ENCODE measurements at regions not wholly inside any gene's neighbourhood (a gene's known extent, or its start where the extent isn't known, plus 50 kb on each side); places are given as distances from the start of the nearest gene placed in this dataset.
"Not testable (repeated sequence)": the region's sequence is repeated elsewhere in the genome, so short reads cannot be mapped to it uniquely, and the experiment has no call there.

- H3K36me3 Mint-ChIP-seq (ENCODE audit: low read depth), result peaks cover 13% of the 10 kb centered on the region; the same call in 1 of the 3 replicates
- not testable (repeated sequence) for H3F3A ChIP-seq (replicated peaks; ENCODE audit: low read depth); H3K27ac Mint-ChIP-seq; H3K4me1 Mint-ChIP-seq; H3K9me2 ChIP-seq (ENCODE audit: insufficient read depth); H3K4me2 ChIP-seq; H3K79me2 ChIP-seq (replicated peaks; ENCODE audit: insufficient read depth); H2AFZ ChIP-seq; H3K27ac ChIP-seq (ENCODE audit: low read depth); H3K36me3 ChIP-seq (ENCODE audit: insufficient read depth); ATAC-seq; DNase-seq (ENCODE audit: low spot score); H4K20me1 ChIP-seq (replicated peaks; ENCODE audit: insufficient read depth); H3K4me3 ChIP-seq; H3K27me3 Mint-ChIP-seq (ENCODE audit: insufficient read depth, low read depth, poor library complexity); H3K4me1 ChIP-seq (ENCODE audit: insufficient read depth); H3K4me3 Mint-ChIP-seq; H3K27me3 ChIP-seq (ENCODE audit: insufficient read depth)
- peaks cover 80% of the 10 kb centered on the region for H3K9me3 Mint-ChIP-seq
These were observed 142.3 kb downstream of the TMEM121 start for GRCh38 chr14:105668471-105669230.

DNA sequence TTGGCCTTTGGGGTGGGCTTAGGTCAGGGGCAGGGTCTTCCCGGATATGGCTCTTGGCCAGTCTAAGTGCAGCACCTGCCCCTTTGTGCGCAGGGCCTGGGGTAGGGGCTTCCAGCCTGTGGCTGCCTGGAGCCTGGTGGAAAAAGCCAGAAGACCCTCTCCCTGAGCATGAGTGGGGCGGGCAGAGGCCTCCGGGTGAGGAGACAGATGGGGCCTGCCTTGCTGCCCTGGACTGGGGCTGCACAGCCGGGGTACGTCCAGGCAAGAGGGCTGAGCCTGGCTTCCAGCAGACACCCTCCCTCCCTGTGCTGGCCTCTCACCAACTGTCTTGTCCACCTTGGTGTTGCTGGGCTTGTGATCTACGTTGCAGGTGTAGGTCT is 142.8 kb downstream of the TMEM121 start:
- H3K27me3 ChIP-seq (ENCODE audit: insufficient read depth); H3K36me3 ChIP-seq (ENCODE audit: insufficient read depth); ATAC-seq; H3K27ac ChIP-seq (ENCODE audit: low read depth); H4K20me1 ChIP-seq (replicated peaks; ENCODE audit: insufficient read depth); H3K4me3 Mint-ChIP-seq; H3F3A ChIP-seq (replicated peaks; ENCODE audit: low read depth); DNase-seq (ENCODE audit: low spot score); H2AFZ ChIP-seq; H3K79me2 ChIP-seq (replicated peaks; ENCODE audit: insufficient read depth); H3K9me2 ChIP-seq (ENCODE audit: insufficient read depth); H3K4me3 ChIP-seq; H3K27me3 Mint-ChIP-seq (ENCODE audit: insufficient read depth, low read depth, poor library complexity); H3K27ac Mint-ChIP-seq; H3K4me1 Mint-ChIP-seq; H3K4me2 ChIP-seq; H3K4me1 ChIP-seq (ENCODE audit: insufficient read depth): not testable (repeated sequence)
- H3K36me3 Mint-ChIP-seq (ENCODE audit: low read depth), result peaks cover 15% of the 10 kb centered on the region; the same call in 1 of the 3 replicates
- H3K9me3 Mint-ChIP-seq, result peaks cover 82% of the 10 kb centered on the region

DNA sequence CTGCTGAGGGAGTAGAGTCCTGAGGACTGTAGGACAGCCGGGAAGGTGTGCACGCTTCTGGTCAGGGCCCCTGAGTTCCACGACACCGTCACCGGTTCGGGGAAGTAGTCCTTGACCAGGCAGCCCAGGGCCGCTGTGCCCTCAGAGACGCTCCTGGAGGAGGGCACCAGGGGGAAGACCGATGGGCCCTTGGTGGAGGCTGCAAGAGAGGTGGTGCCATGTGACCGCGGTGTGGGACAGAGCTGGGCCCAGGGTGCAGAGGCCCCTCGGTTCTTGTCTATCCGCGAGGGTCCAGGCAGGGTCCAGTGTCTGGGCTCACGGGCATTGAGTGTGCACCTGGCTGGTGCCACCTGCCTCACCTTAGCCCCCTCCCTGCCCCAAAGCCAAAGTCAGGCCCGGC is 143.3 kb downstream of the TMEM121 start:
- H3K79me2 ChIP-seq (replicated peaks; ENCODE audit: insufficient read depth); H3K4me3 Mint-ChIP-seq: not testable (repeated sequence)

DNA sequence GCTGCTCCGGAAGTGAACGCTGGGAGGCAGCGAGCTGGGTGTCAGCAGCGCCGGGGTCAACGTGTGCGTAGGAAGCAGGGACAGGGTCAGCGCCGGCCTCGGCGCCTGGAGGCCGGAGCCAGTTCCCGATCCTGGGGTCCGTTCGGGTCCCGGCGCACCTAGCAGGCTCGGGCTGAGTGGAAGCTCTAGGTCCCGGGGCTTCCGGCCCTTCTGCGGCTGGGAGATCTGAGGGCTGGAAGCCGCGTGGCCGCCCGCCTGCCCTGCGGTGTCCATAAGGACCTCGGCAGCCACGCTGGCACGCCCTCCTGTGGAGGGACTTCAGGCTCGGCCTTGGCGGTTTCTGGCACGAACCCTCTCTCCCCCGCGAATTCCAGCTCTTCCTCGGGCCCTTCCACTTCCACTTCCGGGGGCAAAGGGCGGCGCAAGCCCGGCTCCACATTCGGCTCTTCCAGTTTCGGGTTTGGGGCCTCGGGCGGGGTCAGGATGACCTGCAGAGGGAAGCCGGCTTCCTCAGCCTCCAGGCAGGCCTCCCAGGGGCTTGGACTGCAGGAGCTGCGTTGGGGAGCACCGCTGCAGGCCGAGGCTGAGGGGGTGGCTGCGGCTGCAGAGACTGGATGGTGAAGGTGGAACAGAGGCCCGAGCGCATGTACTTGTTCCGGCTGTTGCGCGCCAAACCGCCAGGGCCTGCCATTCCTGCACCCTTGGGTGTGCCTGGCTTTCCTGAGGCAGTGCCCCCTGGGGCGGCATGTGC is 146.2 kb downstream of the TMEM121 start:
- not testable (repeated sequence) for H3K27me3 Mint-ChIP-seq (ENCODE audit: insufficient read depth, low read depth, poor library complexity); H3K4me3 ChIP-seq; H4K20me1 ChIP-seq (replicated peaks; ENCODE audit: insufficient read depth); H3K27me3 ChIP-seq (ENCODE audit: insufficient read depth); H2AFZ ChIP-seq; H3K4me1 Mint-ChIP-seq; DNase-seq (ENCODE audit: low spot score); H3K27ac Mint-ChIP-seq; ATAC-seq; H3K9me2 ChIP-seq (ENCODE audit: insufficient read depth); H3F3A ChIP-seq (replicated peaks; ENCODE audit: low read depth); H3K4me1 ChIP-seq (ENCODE audit: insufficient read depth); H3K4me2 ChIP-seq; H3K36me3 ChIP-seq (ENCODE audit: insufficient read depth); H3K4me3 Mint-ChIP-seq; H3K27ac ChIP-seq (ENCODE audit: low read depth); H3K79me2 ChIP-seq (replicated peaks; ENCODE audit: insufficient read depth)
- Mint-ChIP-seq H3K9me3 (peaks cover 80% of the 10 kb centered on the region), H3K36me3 (ENCODE audit: low read depth) (peaks cover 29% of the 10 kb centered on the region)

More for the DNA sequence above, 143.3 kb downstream of the TMEM121 start:
- H3K9me2 ChIP-seq (ENCODE audit: insufficient read depth); H3K27me3 ChIP-seq (ENCODE audit: insufficient read depth); DNase-seq (ENCODE audit: low spot score); H4K20me1 ChIP-seq (replicated peaks; ENCODE audit: insufficient read depth); H3K27ac ChIP-seq (ENCODE audit: low read depth); H2AFZ ChIP-seq; H3K36me3 ChIP-seq (ENCODE audit: insufficient read depth); H3K27me3 Mint-ChIP-seq (ENCODE audit: insufficient read depth, low read depth, poor library complexity); H3K4me1 ChIP-seq (ENCODE audit: insufficient read depth); ATAC-seq; H3K4me2 ChIP-seq; H3F3A ChIP-seq (replicated peaks; ENCODE audit: low read depth); H3K4me3 ChIP-seq; H3K4me1 Mint-ChIP-seq; H3K27ac Mint-ChIP-seq: not testable (repeated sequence)
- Mint-ChIP-seq H3K9me3 (peaks cover 83% of the 10 kb centered on the region), H3K36me3 (ENCODE audit: low read depth) (peaks cover 16% of the 10 kb centered on the region; the same call in 1 of the 3 replicates)

DNA sequence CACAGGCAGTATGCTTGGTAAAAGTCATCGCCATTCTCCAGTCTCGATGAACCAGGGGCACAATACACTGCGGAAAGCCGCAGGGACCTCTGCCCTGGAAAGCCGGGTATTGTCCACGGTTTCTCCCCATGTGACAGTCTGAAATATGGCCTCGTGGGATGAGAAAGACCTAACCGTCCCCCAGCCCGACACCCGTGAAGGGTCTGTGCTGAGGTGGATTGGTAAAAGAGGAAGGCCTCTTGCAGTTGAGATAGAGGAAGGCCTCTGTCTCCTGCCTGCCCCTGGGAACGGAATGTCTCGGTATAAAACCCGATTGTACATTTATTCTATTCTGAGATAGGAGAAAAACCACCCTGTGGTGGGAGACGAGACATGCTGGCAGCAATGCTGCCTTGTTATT is 149.1 kb downstream of the TMEM121 start:
- not testable (repeated sequence) for H3K27ac Mint-ChIP-seq; H3K79me2 ChIP-seq (replicated peaks; ENCODE audit: insufficient read depth); H3K4me1 ChIP-seq (ENCODE audit: insufficient read depth); H3K9me2 ChIP-seq (ENCODE audit: insufficient read depth); DNase-seq (ENCODE audit: low spot score); H4K20me1 ChIP-seq (replicated peaks; ENCODE audit: insufficient read depth); H3K4me1 Mint-ChIP-seq; H3K36me3 ChIP-seq (ENCODE audit: insufficient read depth); H3K4me3 ChIP-seq; H3K4me2 ChIP-seq; H3K27me3 Mint-ChIP-seq (ENCODE audit: insufficient read depth, low read depth, poor library complexity); H3K27me3 ChIP-seq (ENCODE audit: insufficient read depth); H3K27ac ChIP-seq (ENCODE audit: low read depth); ATAC-seq; H2AFZ ChIP-seq; H3K4me3 Mint-ChIP-seq; H3F3A ChIP-seq (replicated peaks; ENCODE audit: low read depth)
- Mint-ChIP-seq H3K36me3 (ENCODE audit: low read depth) (peaks cover 30% of the 10 kb centered on the region), H3K9me3 (peaks cover 63% of the 10 kb centered on the region)

DNA sequence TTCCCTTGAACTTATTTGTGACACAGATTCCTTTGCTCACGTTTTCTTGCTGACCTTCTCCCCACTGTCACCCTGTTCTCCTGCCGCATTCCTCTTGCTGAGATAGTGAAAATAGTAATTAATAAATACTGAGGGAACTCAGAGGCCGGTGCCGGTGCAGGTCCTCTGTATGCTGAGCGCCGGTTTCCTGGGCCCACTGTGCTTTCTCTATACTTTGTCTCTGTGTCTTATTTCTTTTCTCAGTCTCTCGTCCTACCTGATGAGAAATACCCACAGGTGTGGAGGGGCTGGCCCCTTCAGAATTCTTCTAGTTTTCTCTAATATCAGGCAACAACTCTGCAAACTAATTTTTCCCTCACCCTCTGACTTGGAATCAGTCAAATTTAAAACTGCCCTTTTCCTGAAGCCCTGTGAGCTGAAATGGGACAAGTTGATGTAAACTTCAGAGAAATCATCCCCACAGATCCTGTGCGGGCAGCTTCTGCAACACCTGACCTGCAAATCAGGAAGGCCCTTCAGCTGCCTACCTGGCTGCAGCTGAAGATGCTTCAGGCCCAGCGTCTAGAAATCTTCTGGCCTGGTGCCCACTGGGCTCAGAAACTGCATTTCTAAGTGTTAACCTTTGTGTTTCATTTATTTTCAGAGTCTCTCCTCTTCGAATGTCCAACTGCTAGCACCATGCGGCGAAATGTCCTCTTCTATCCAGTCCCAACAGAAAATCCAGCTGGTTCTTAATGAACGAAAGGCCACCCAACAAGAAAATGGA is 149.7 kb downstream of the TMEM121 start:
- not testable (repeated sequence) for ATAC-seq; H3K4me1 ChIP-seq (ENCODE audit: insufficient read depth); H3K4me2 ChIP-seq; H3K79me2 ChIP-seq (replicated peaks; ENCODE audit: insufficient read depth); H3F3A ChIP-seq (replicated peaks; ENCODE audit: low read depth); H2AFZ ChIP-seq; H3K9me2 ChIP-seq (ENCODE audit: insufficient read depth); H3K4me3 ChIP-seq; H3K4me3 Mint-ChIP-seq; H3K27ac ChIP-seq (ENCODE audit: low read depth); H3K27me3 Mint-ChIP-seq (ENCODE audit: insufficient read depth, low read depth, poor library complexity); H3K27me3 ChIP-seq (ENCODE audit: insufficient read depth); H3K4me1 Mint-ChIP-seq; H3K36me3 ChIP-seq (ENCODE audit: insufficient read depth); H3K27ac Mint-ChIP-seq; DNase-seq (ENCODE audit: low spot score); H4K20me1 ChIP-seq (replicated peaks; ENCODE audit: insufficient read depth)
- peaks cover 57% of the 10 kb centered on the region for H3K9me3 Mint-ChIP-seq
- peaks cover 30% of the 10 kb centered on the region for H3K36me3 Mint-ChIP-seq (ENCODE audit: low read depth)
